WTC11 (cell line): ENCODE measurements at regions not wholly inside any gene's neighbourhood (a gene's known extent, or its start where the extent isn't known, plus 50 kb on each side); places are given as distances from the start of the nearest gene placed in this dataset.

Experiments
- CTCF ChIP-seq: fragments of 200-600 bp; IDR thresholded peaks from 2 replicates; pipeline ENCODE4 v1.8.0; 2022; ENCODE audit warnings: antibody characterized with exemption
- E2F4 ChIP-seq: sonication (generic); formaldehyde crosslinking; IDR thresholded peaks from 2 replicates; pipeline ENCODE4 v1.8.1; 2022; ENCODE audit warnings: low read depth, mild to moderate bottlenecking, moderate library complexity, missing genetic modification reagents, borderline replicate concordance
- FOXP1 ChIP-seq: sonication (generic); formaldehyde crosslinking; IDR thresholded peaks from 2 replicates; pipeline ENCODE4 v1.8.0; 2022; ENCODE audit warnings: missing genetic modification reagents, mild to moderate bottlenecking, moderate library complexity, borderline replicate concordance
- FOXP4 ChIP-seq: sonication (generic); formaldehyde crosslinking; IDR thresholded peaks from 2 replicates; pipeline ENCODE4 v1.8.0; 2022; ENCODE audit warnings: mild to moderate bottlenecking, missing genetic modification reagents
- HMGA2 ChIP-seq: fragments of 250-450 bp; sonication (Bioruptor Pico); IDR thresholded peaks from 2 replicates; pipeline ENCODE4 v1.4.0; 2021; ENCODE audit warnings: mild to moderate bottlenecking, moderate library complexity
- MLX ChIP-seq: sonication (generic); formaldehyde crosslinking; IDR thresholded peaks from 2 replicates; pipeline ENCODE4 v1.8.1; 2023; ENCODE audit warnings: mild to moderate bottlenecking, missing genetic modification reagents, moderate library complexity
- TCF7 ChIP-seq: sonication (generic); formaldehyde crosslinking; IDR thresholded peaks from 2 replicates; pipeline ENCODE4 v1.8.0; 2022; ENCODE audit warnings: mild to moderate bottlenecking, low read depth, missing genetic modification reagents, moderate library complexity
- ZMAT4 ChIP-seq: fragments of 250-450 bp; sonication (Bioruptor Pico); IDR thresholded peaks from 2 replicates; pipeline ENCODE4 v1.9.0; 2021; ENCODE audit warnings: mild to moderate bottlenecking
- ZNF121 ChIP-seq: sonication (generic); formaldehyde crosslinking; IDR thresholded peaks from 2 replicates; pipeline ENCODE4 v1.8.0; 2023; ENCODE audit warnings: missing genetic modification reagents
- ZNF263 ChIP-seq: sonication (generic); formaldehyde crosslinking; IDR thresholded peaks from 2 replicates; pipeline ENCODE4 v1.8.1; 2022; ENCODE audit warnings: low read depth, mild to moderate bottlenecking, moderate library complexity, missing genetic modification reagents
- TF ChIP-seq, protein P1 (sequence below): sonication (generic); formaldehyde crosslinking; IDR thresholded peaks from 2 replicates; pipeline ENCODE4 v1.8.1; 2022; ENCODE audit warnings: low read depth, missing genetic modification reagents, borderline replicate concordance

DNA sequence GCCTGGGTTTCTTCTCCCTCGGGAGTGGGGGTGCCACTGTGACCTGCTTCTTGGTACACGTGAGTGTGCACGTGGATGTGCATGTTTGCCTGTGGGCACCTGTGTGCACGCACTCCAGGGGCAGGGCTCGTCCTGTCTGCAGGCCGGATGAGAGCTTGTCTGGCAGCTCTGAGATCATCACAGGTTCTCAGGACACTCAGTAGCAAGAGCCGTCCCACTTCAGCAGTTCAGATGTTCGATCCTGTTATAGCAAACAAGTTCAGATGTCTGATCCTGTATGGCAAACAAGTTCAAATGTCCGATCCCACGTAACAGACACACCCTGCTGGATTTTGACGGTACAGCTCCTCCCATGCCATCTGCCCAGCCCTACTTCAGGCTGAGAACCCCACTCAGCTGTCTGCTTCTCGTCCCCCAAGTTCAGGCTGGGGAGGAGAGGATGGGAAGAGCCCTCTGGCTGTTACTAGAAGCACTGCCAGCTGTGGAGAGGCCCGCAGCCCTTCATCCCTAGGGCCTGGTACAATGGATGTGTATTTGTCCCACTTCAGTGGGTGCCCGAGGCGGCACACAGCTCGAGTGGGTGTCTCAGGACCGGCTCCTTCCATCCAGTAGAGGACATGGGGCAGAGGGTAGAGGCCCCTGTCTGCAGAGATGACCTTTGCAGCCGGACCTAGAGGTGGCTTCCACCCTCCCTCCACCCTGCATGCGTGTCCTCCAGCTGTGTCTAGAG lies 1126.9 kb downstream of the BRD1 start:
- no peak for TF ChIP-seq CTCF
- no peak for TF ChIP-seq E2F4
- TF ChIP-seq ZNF263 (CRISPR knock-in tag) = no peak
- TF ChIP-seq, protein P1, sequence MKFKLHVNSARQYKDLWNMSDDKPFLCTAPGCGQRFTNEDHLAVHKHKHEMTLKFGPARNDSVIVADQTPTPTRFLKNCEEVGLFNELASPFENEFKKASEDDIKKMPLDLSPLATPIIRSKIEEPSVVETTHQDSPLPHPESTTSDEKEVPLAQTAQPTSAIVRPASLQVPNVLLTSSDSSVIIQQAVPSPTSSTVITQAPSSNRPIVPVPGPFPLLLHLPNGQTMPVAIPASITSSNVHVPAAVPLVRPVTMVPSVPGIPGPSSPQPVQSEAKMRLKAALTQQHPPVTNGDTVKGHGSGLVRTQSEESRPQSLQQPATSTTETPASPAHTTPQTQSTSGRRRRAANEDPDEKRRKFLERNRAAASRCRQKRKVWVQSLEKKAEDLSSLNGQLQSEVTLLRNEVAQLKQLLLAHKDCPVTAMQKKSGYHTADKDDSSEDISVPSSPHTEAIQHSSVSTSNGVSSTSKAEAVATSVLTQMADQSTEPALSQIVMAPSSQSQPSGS (CRISPR knock-in tag) = no peak
- no peak for TF ChIP-seq FOXP1 (CRISPR knock-in tag)
- no peak for TF ChIP-seq HMGA2 (CRISPR knock-in tag)
- TF ChIP-seq FOXP4 (CRISPR knock-in tag) = no peak
- no peak for TF ChIP-seq MLX (CRISPR knock-in tag)
- no peak for TF ChIP-seq TCF7
- no peak for TF ChIP-seq ZMAT4 (CRISPR knock-in tag)
- no peak for TF ChIP-seq ZNF121 (CRISPR knock-in tag)
